RWPE1 (cell line): ENCODE measurements at regions not wholly inside any gene's neighbourhood (a gene's known extent, or its start where the extent isn't known, plus 50 kb on each side); places are given as distances from the start of the nearest gene placed in this dataset.
"Not testable (repeated sequence)": the region's sequence is repeated elsewhere in the genome, so short reads cannot be mapped to it uniquely, and the experiment has no call there.

Source experiments
- CTCF ChIA-PET: fragments of 350-600 bp; sonication (Branson Sonifier 250); formaldehyde crosslinking; extraction: SDS; loops from one replicate; lab custom pipeline; 2021; lab: Yijun Ruan, JAX
- POLR2A ChIA-PET: fragments of 400-600 bp; formaldehyde crosslinking; extraction: SDS; loops from one replicate; lab custom pipeline; 2020; ENCODE audit warnings: antibody characterized with exemption; ENCODE audit not compliant: low non-redundant PET; lab: Yijun Ruan, JAX
- DNase-seq: peaks from one replicate; pipeline ENCODE4 v3.0.0; 2012; ENCODE audit warnings: low spot score
- H3K27ac ChIP-seq: fragments of 450-650 bp; 2 replicates; pipeline ENCODE4 v1.5.1; 2017
- CTCF ChIP-seq: fragments of 450-650 bp; conservative IDR thresholded peaks from 2 replicates; pipeline ENCODE4 v1.5.1; 2017; ENCODE audit warnings: low read depth, mild to moderate bottlenecking

GRCh38 chr17:52442350-52442749 lies 283.8 kb upstream of the CA10 start:
- ChIA-PET CTCF (no interaction called here), POLR2A (no interaction called here)
- DNase-seq: no peak
- no peak overlapping the region for H3K27ac ChIP-seq
- no peak for TF ChIP-seq CTCF

GRCh38 chr17:52420555-52421078 lies 262.1 kb upstream of the CA10 start:
- no peak for DNase-seq
- CTCF ChIA-PET: no interaction called here
- no peak overlapping the region for H3K27ac ChIP-seq
- POLR2A ChIA-PET: no interaction called here
- TF ChIP-seq CTCF: no peak

- no peak for DNase-seq
- no peak overlapping the region for H3K27ac ChIP-seq
- TF ChIP-seq CTCF: no peak
- ChIA-PET CTCF (no interaction called here), POLR2A (no interaction called here)
Observed at GRCh38 chr17:52419229-52419641, 260.7 kb upstream of the CA10 start.

GRCh38 chr17:52410781-52411180 lies 252.3 kb upstream of the CA10 start:
- no peak for TF ChIP-seq CTCF
- POLR2A ChIA-PET: no interaction called here
- CTCF ChIA-PET: interaction anchor here (0.8 kb wide), 1 partner anchor 22 kb away, joined by 3 read pairs; no protein-coding TSS in a partner anchor
- no peak overlapping the region for H3K27ac ChIP-seq
- DNase-seq: no peak

- DNase-seq, H3K27ac ChIP-seq, CTCF ChIA-PET, POLR2A ChIA-PET: not testable (repeated sequence)
Observed at GRCh38 chr17:52409222-52409621, 250.7 kb upstream of the CA10 start.

- no peak for DNase-seq
- POLR2A ChIA-PET: no interaction called here
- CTCF ChIA-PET: no interaction called here
- no peak for TF ChIP-seq CTCF
- no peak overlapping the region for H3K27ac ChIP-seq
Observed at GRCh38 chr17:52395308-52395707, 236.8 kb upstream of the CA10 start.

- no peak overlapping the region for H3K27ac ChIP-seq
- DNase-seq: no peak
- ChIA-PET POLR2A (no interaction called here), CTCF (no interaction called here)
- no peak for TF ChIP-seq CTCF
Observed at GRCh38 chr17:52390422-52390821, 231.9 kb upstream of the CA10 start.
